ENCODE measurements at regions not wholly inside any gene's neighbourhood (a gene's known extent, or its start where the extent isn't known, plus 50 kb on each side); places are given as distances from the start of the nearest gene placed in this dataset.

- no peak overlapping the region for H3K4me3 ChIP-seq (replicated peaks; ENCODE audit: low read depth, low read length)
- no peak for DNase-seq (ENCODE audit: extremely low read depth, low read depth)
- no peak for TF ChIP-seq CTCF (IDR thresholded peaks at IDR 0.05; ENCODE audit: low read depth, low read length, missing control alignments)
Observed at GRCh38 chr12:127455347-127456265, 811.4 kb upstream of the TMEM132C start.

GRCh38 chr12:127457726-127458125 lies 809.2 kb upstream of the TMEM132C start:
- no peak overlapping the region for H3K4me3 ChIP-seq (replicated peaks; ENCODE audit: low read depth, low read length)
- no peak for TF ChIP-seq CTCF (IDR thresholded peaks at IDR 0.05; ENCODE audit: low read depth, low read length, missing control alignments)
- no peak for DNase-seq (ENCODE audit: extremely low read depth, low read depth)

- DNase-seq (ENCODE audit: extremely low read depth, low read depth): peak; percentile 1
- no peak overlapping the region for H3K4me3 ChIP-seq (replicated peaks; ENCODE audit: low read depth, low read length)
- no peak for TF ChIP-seq CTCF (IDR thresholded peaks at IDR 0.05; ENCODE audit: low read depth, low read length, missing control alignments)
Observed at GRCh38 chr12:127459166-127459565, 807.8 kb upstream of the TMEM132C start.

- DNase-seq (ENCODE audit: extremely low read depth, low read depth): no peak
- TF ChIP-seq CTCF (IDR thresholded peaks at IDR 0.05; ENCODE audit: low read depth, low read length, missing control alignments): no peak
- no peak overlapping the region for H3K4me3 ChIP-seq (replicated peaks; ENCODE audit: low read depth, low read length)
Observed at GRCh38 chr12:127459687-127460086, 807.3 kb upstream of the TMEM132C start.

GRCh38 chr12:127463237-127463636 lies 803.7 kb upstream of the TMEM132C start:
- H3K4me3 ChIP-seq (replicated peaks; ENCODE audit: low read depth, low read length): no peak overlapping the region
- TF ChIP-seq CTCF (IDR thresholded peaks at IDR 0.05; ENCODE audit: low read depth, low read length, missing control alignments): no peak
- no peak for DNase-seq (ENCODE audit: extremely low read depth, low read depth)

GRCh38 chr12:127469331-127469730 lies 797.6 kb upstream of the TMEM132C start:
- no peak for DNase-seq (ENCODE audit: extremely low read depth, low read depth)
- H3K4me3 ChIP-seq (replicated peaks; ENCODE audit: low read depth, low read length): no peak overlapping the region

More at GRCh38 chr12:127469331-127469730, 797.6 kb upstream of the TMEM132C start:
- TF ChIP-seq CTCF (IDR thresholded peaks at IDR 0.05; ENCODE audit: low read depth, low read length, missing control alignments): no peak
